ENCODE measurements at regions not wholly inside any gene's neighbourhood (a gene's known extent, or its start where the extent isn't known, plus 50 kb on each side); places are given as distances from the start of the nearest gene placed in this dataset.

DNA sequence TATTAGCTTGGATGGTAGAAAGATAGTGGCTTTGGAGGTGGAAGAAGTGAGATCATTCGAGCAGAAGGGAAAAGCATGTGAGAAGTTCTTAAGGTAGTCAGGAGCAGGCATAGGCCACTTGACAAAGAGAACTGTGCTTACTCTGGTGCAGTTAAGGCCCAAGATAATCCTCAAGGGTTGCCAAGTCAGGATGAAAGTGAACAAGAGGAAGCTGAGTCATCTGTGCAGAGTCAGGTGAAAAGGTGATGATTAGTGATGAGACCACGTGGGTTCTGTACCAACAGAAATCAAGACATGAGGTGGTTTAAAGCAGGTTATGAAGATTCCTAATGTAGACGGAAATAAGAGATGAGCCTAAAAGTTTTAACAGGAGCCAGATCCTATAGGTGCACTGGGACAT lies 369.8 kb downstream of the DTHD1 start:
- Histone ChIP-seq H3K36me3 (ENCODE audit: control insufficient read depth in 2 of 2, insufficient read depth in 1 of 2, low read length in 2 of 2) (no peaks in the 10 kb centered on the region), H3K9me3 (ENCODE audit: control insufficient read depth, insufficient read depth, low read depth, low read length) (no peaks in the 10 kb centered on the region), H3K4me3 (ENCODE audit: low read depth, low read length) (no peak overlapping the region), H3K4me1 (ENCODE audit: control insufficient read depth, insufficient read depth, low read length) (no peaks in the 10 kb centered on the region), H3K27ac (ENCODE audit: extremely low read depth, low read depth, low read length) (no peak overlapping the region)
- CTCF ChIA-PET, result no interaction called here
- POLR2A ChIA-PET, result no interaction called here
- TF ChIP-seq ZFP3 (tag by site-specific recombination; IDR thresholded peaks at IDR 0.05; ENCODE audit: low read depth), result no peak
- TF ChIP-seq GLIS2 (tag by site-specific recombination; IDR thresholded peaks at IDR 0.05), result no peak
- no peak for TF ChIP-seq ZNF664 (tag by site-specific recombination; IDR thresholded peaks at IDR 0.05)
- TF ChIP-seq FEZF1 (tag by site-specific recombination; IDR thresholded peaks at IDR 0.05), result no peak
- TF ChIP-seq, protein P1, sequence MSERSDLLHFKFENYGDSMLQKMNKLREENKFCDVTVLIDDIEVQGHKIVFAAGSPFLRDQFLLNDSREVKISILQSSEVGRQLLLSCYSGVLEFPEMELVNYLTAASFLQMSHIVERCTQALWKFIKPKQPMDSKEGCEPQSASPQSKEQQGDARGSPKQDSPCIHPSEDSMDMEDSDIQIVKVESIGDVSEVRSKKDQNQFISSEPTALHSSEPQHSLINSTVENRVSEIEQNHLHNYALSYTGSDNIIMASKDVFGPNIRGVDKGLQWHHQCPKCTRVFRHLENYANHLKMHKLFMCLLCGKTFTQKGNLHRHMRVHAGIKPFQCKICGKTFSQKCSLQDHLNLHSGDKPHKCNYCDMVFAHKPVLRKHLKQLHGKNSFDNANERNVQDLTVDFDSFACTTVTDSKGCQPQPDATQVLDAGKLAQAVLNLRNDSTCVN (tag by site-specific recombination; optimal IDR thresholded peaks at IDR 0.05), result no peak
- TF ChIP-seq ZNF514 (tag by site-specific recombination; IDR thresholded peaks at IDR 0.05), result no peak
- TF ChIP-seq MYNN (tag by site-specific recombination; IDR thresholded peaks at IDR 0.05; ENCODE audit: borderline replicate concordance), result no peak
- TF ChIP-seq ZNF239 (tag by site-specific recombination; IDR thresholded peaks at IDR 0.05), result no peak
- no peak for TF ChIP-seq YY2 (tag by site-specific recombination; IDR thresholded peaks at IDR 0.05)
- no peak for TF ChIP-seq ZNF148 (tag by site-specific recombination; IDR thresholded peaks at IDR 0.05; ENCODE audit: borderline replicate concordance)
- TF ChIP-seq ZNF133 (tag by site-specific recombination; IDR thresholded peaks at IDR 0.05), result no peak
- no peak for TF ChIP-seq SALL2 (tag by site-specific recombination; IDR thresholded peaks at IDR 0.05; ENCODE audit: borderline replicate concordance)
- TF ChIP-seq HOXD13 (CRISPR knock-in tag; IDR thresholded peaks at IDR 0.05; ENCODE audit: borderline replicate concordance), result no peak
- TF ChIP-seq SETDB1 (IDR thresholded peaks at IDR 0.05; ENCODE audit: insufficient read length, low read length), result no peak

GRCh38 chr4:36652857-36653256 lies 371.4 kb downstream of the DTHD1 start:
- ChIA-PET POLR2A (no interaction called here), CTCF (no interaction called here)
- H3K4me3 ChIP-seq (ENCODE audit: low read depth, low read length), result no peak overlapping the region
- H3K36me3 ChIP-seq (ENCODE audit: control insufficient read depth in 2 of 2, insufficient read depth in 1 of 2, low read length in 2 of 2), result no peaks in the 10 kb centered on the region
- H3K4me1 ChIP-seq (ENCODE audit: control insufficient read depth, insufficient read depth, low read length), result no peaks in the 10 kb centered on the region
- H3K27ac ChIP-seq (ENCODE audit: extremely low read depth, low read depth, low read length), result no peak overlapping the region
- no peaks in the 10 kb centered on the region for H3K9me3 ChIP-seq (ENCODE audit: control insufficient read depth, insufficient read depth, low read depth, low read length)
- TF ChIP-seq, protein P2, sequence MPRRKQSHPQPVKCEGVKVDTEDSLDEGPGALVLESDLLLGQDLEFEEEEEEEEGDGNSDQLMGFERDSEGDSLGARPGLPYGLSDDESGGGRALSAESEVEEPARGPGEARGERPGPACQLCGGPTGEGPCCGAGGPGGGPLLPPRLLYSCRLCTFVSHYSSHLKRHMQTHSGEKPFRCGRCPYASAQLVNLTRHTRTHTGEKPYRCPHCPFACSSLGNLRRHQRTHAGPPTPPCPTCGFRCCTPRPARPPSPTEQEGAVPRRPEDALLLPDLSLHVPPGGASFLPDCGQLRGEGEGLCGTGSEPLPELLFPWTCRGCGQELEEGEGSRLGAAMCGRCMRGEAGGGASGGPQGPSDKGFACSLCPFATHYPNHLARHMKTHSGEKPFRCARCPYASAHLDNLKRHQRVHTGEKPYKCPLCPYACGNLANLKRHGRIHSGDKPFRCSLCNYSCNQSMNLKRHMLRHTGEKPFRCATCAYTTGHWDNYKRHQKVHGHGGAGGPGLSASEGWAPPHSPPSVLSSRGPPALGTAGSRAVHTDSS (tag by site-specific recombination; IDR thresholded peaks at IDR 0.05), result no peak

DNA sequence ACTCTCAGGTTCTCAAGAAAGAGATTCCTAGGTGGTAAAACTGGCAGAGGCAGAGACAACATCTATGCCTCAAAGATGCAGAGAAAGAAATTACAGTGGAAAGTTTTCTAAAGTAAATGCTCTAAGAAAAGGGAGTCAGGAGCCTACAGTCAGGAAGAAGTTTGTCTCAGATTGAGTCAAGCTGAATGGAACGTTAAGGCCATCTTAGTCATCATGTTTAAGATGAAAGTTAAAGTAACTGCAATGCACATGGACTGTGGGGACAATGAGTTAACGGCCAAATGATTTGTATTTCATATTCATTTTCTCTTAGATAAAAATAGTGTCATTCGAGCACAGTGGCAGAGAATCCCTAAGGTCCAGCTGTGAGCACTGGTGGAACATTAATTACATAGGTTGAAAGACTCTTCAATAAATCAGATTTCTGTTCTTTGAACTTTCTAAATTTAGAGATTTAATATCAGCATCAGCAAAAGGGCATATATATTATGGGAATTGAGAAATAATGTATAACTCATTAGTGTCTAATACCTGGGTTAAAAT lies 384.6 kb downstream of the DTHD1 start:
- Histone ChIP-seq H3K27ac (ENCODE audit: extremely low read depth, low read depth, low read length) (no peak overlapping the region), H3K9me3 (ENCODE audit: control insufficient read depth, insufficient read depth, low read depth, low read length) (no peaks in the 10 kb centered on the region), H3K4me1 (ENCODE audit: control insufficient read depth, insufficient read depth, low read length) (no peaks in the 10 kb centered on the region), H3K4me3 (ENCODE audit: low read depth, low read length) (no peak overlapping the region), H3K36me3 (ENCODE audit: control insufficient read depth in 2 of 2, insufficient read depth in 1 of 2, low read length in 2 of 2) (no peaks in the 10 kb centered on the region)
- CTCF ChIA-PET, result no interaction called here
- POLR2A ChIA-PET, result no interaction called here
- TF ChIP-seq ZNF391 (tag by site-specific recombination; IDR thresholded peaks at IDR 0.05; ENCODE audit: borderline replicate concordance, low read depth), result no peak
- no peak for TF ChIP-seq ZNF777 (tag by site-specific recombination; IDR thresholded peaks at IDR 0.05; ENCODE audit: borderline replicate concordance)
- no peak for TF ChIP-seq KLF8 (tag by site-specific recombination; IDR thresholded peaks at IDR 0.05)
- no peak for TF ChIP-seq ZNF311 (tag by site-specific recombination; IDR thresholded peaks at IDR 0.05; ENCODE audit: borderline replicate concordance)
- no peak for TF ChIP-seq ZNF629 (tag by site-specific recombination; IDR thresholded peaks at IDR 0.05)
- no peak for TF ChIP-seq ZNF560 (tag by site-specific recombination; IDR thresholded peaks at IDR 0.05; ENCODE audit: borderline replicate concordance)
- TF ChIP-seq ZBTB44 (tag by site-specific recombination; IDR thresholded peaks at IDR 0.05), result no peak
- no peak for TF ChIP-seq ZNF366 (tag by site-specific recombination; conservative IDR thresholded peaks at IDR 0.05)
- TF ChIP-seq ZNF214 (tag by site-specific recombination; IDR thresholded peaks at IDR 0.05; ENCODE audit: borderline replicate concordance), result no peak
- TF ChIP-seq ZNF16 (tag by site-specific recombination; IDR thresholded peaks at IDR 0.05; ENCODE audit: low read depth), result no peak
- no peak for TF ChIP-seq KLF7 (tag by site-specific recombination; IDR thresholded peaks at IDR 0.05; ENCODE audit: borderline replicate concordance)
- no peak for TF ChIP-seq ZNF2 (tag by site-specific recombination; IDR thresholded peaks at IDR 0.05)

Data from HEK293 (cell line).